GM21786 (cell line): ENCODE measurements at regions not wholly inside any gene's neighbourhood (a gene's known extent, or its start where the extent isn't known, plus 50 kb on each side); places are given as distances from the start of the nearest gene placed in this dataset.

Experiments
- ATAC-seq: cut with Tn5 transposase; IDR thresholded peaks from one replicate; pipeline ENCODE4 v1.9.1; 2021; ENCODE audit not compliant: unreplicated experiment

DNA sequence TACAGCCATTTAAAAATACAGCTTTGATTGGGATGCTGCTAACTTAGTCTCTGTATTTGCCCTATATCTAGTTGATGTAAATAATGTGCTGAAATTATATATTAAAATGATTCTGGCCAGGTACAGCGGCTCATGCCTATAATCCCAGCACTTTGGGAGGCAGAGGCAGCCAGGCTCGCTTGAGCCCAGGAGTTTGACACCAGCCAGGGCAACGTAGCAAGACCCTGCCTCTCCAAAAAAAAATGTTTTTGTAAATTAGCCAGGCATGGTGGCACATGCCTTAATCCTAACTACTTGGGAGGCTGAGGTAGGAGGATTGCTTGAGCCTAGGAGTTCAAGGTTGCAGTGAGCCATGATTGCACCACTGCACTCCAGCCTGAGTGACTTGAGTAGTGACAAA, 143.8 kb upstream of the CELF2 start:
- ATAC-seq, result no peak

DNA sequence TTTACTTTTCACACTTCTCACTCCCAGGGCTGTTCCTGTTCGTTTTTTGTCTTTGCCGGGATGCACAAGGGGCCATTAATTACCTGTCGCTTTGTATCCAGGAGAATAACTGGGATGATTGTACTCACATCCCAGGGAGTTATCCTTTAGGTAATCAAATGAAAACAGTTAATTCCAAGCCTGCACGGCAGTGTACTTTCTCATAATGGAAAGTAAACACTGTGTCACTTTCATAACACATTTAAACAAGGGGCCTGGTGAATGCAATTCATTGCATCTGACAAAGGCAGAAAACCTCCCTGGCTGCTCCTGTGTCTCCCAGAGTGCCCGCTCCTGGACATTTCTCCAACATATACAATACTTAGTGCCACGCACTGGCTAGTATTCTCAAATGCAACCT, 138.7 kb upstream of the CELF2 start:
- no peak for ATAC-seq

DNA sequence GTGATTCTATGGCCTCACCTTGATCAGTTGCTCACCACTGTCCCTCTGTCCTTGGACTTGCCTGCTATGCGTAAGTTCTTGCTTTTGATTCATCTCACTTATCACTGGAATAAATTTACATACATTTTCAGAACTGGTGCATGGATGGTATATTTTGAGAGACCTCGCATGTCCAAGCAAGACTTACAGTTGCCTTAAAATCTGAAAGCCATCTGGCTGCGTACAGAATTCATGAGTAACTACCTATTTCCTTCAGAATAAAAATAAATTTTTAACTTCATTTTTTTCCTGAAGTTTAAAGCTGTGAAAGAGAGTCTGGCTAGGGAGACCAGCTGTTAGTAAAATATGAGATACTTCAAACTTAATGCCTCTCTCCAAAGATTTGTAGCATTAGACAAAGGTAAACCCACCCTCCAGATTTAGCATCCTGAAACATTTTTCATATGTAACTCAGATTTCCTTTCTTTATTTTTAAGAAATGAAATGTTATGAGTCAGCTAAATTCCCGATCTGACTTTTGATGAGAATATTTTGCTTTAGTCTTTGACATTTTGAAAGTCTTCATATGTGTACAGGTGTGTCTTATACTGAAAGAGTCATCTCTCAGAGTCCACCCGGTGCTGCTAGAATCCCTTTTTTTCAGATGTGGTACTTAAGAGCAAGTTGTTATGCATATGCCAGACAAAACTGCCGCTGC, 136.4 kb upstream of the CELF2 start:
- no peak for ATAC-seq

DNA sequence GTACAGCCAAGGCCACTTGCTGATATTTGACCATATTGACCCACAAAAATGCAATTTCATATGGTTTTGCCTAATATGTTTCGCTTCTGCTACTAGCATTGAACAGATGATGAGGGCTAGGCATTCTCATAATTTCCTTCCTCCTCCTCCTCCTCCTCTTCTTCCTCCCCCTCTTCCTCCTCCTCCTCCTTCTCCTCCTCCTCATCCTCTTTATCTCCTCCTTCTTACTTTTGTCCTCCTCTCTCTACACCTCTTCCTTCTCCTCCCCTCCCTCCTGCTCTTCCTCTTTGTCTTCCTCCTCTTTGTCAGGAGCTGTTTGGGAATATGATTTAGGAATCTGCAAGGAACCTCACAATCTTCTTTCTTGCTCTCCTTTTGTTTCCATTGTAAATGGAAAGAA, 133.9 kb upstream of the CELF2 start:
- ATAC-seq, result no peak

DNA sequence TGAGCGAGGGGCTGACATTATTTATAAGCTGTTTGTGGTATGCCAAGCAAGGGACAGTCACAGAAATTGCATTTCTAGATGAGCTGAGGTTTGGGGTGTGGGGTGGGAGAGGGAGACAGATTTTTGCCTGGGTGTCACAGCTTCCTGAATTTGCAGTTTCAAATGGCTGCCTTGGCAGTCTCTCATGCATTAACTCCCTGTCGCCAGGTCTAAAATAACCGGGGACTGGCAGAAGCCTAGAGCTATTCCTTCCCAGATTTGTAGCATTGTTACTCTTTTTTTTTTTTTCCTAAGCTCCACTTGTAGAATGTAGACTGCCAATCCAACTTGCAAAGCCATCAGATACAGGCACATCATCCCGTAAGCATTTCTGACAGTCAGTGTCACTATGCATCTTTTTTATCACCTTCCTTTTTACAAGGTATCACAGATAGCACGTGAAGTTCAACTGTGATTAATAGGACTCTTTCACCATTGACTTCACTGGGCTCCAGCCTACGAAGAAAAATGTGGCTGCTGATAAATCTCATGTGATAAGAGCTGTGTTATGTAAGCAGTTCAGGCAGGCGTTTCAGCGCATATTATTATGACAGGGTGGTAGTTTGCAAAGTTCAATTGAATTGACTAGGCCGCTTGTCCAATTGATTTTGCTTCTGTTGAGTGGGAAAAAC, 130.7 kb upstream of the CELF2 start:
- no peak for ATAC-seq

DNA sequence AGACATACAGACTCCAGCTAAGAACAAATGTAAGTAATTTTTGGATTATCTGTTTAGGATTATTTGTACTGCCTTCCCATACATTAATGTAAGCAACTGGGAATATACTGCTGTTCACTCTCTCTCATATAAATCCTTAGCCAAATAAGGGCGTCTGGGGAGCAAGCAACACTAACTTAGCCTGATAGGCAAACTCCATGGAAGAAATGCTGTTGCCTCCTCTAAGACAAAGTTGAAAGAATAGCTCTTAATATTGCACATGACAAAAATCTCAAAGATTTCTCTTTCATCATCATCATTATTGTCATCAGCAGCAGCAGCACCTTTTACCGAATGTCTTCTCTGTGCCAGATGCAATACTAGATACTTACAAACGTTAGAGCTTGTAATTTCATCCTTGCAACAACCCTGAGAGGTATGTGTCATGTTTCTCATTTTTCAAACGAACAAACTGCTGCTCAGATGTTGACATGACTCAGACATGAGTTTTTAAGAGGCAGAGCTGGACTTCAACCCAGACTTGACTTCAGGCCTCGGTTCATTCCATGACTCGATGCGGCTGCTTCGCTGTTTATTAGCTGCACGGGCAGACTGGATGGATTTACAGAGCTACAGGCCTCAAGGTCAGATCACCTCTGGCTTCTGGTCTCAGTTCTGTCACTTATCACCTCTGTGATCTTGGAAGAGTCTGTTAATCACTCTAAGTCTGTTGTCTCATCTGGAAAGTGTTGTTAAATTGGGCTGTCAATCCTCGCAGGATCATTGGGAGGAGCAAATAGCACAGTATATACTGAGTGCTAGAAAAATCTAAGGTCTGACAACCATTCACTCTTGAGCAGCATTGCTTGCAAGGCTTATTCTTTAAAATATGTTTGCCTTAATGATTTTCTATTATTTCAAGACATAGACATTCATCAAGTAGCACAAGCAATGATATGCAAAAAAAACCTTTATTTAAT, 126.3 kb upstream of the CELF2 start:
- no peak for ATAC-seq

DNA sequence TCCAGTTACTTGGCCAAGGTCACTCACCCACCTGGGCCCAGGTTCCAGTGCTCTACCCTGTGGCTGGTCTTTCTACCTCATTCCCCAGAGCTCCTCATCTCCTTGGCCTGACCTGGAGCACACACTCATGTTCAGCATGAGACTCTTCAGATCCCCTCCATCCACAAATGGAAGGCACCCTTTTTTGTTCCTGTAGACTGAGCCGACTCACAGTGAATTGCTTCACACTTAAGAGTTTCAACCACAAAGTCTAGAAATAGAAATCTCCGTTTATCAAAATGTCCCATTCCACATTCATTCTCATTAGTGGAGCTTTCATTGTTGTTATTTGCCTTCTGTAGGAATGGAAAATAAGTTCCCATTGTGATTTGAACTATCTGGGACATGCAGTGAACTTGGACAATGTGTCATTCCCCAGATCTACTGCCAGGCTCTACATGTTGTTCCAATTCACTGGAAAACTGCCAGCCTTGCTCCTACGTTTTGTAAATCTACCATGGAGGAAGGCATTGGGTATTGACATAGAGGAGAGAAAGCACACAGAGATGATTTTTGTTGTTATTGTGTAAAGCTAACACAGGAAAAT, 125.3 kb upstream of the CELF2 start:
- ATAC-seq, result no peak

DNA sequence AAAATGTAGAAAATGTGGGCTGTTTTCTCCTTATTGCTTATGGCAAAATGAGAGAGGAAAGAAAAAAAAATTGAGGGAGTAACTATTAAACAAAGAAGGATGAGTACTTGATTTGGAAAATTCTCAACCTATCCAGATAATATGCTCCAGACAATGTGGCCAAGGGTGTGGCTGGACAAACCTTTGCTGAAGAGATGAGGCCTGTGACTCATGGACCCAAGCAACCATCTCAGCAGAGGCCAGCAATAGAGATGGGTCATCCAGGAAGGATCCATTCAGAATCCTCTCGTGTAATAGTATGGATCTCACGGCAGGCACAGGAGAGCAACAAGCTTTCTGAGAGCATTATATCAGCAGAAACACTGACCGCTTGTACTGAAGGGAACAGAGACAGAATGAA, 120.3 kb upstream of the CELF2 start:
- ATAC-seq, result no peak

DNA sequence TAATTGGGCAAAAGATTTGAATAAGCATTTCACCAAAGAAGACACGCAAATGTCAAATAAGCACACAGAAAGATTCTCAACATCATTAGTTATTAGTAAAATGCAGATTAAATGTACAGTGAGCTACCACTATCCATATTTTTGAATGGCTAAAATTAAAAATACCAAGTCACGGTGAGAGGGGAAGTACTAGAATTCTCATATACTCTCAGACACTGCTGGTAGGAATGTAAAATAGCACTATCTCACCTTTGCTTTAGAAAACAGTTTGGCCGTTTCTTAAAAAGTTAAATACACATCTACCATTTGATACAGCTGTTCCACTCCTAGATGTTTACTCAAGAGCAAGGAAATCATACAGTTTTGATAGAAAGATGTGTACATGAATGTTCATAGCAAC, 115.8 kb upstream of the CELF2 start:
- no peak for ATAC-seq

DNA sequence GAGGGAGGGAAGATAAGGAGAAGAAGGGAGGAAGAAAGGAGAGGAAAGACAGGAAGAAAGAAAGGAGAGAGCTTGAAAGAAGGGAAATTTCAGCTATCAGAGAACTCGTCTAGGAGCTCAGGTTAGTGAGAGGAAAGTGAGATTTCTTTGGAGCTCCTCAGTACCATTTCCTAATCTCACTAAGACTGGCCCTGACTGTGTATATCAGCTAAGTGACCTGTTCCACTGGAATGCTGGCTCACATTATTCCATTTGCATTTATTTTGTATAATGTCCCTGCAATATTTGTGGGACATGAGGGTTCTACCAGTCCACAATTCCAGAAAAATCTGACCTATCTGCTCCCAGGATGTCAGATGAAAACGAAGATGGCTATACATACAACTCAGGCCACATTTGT, 114.7 kb upstream of the CELF2 start:
- no peak for ATAC-seq

DNA sequence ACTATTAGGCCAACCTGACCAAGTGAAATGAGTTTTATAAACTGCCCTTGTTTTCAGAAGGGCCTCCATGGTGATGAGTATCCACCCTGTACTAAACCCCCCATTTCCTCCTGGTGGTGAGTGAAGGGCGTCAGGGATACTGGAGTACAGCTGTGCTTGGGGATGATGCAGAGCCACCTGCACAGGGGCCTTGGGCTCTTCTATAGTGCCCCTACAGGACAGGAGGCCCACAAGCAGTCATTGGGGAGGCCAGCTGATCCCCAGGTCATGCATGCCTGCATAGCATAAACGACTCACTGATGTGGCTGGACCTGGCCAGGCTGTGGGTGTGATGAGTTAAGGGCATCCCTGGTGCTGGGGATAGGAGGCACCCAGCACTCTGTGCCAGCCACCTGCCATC, 114.1 kb upstream of the CELF2 start:
- ATAC-seq, result no peak

DNA sequence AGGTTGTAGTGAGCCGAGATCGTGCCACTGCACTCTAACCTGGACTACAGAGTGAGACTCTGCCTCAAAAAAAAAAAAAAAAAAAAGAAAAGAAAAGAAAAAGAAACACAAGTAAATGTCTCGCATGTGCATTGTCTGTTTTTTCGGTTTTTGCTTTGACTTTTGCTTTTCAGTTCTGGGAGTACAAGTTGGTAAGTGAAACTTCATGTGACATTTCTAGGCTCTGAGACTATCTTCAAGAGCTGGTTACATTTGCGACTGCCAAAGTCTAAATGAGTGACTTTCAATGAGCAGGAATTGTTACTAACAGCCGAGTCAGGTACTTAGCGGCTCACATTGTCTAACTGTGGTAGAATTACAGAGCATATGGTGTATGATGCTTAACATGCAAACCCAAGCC, 107.0 kb upstream of the CELF2 start:
- ATAC-seq, result no peak

DNA sequence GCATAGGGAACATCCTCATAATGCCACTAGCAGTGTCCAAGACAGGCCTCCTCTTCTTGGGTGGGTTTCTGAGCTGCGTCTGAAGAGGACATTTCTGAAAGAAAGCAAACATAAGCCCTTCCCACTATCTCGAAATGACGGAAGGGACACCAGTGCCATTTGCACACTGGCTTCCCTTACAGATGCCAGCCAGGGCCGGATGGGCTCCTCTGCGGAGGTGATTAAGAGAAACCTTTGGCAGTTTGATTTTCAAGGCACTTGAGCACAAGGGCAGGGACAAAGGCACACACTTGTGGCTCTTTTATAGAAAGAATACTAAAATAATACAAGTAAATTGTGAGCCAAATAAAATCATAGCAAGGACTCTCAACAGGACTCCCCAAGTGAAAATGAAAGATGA, 106.6 kb upstream of the CELF2 start:
- ATAC-seq, result no peak

DNA sequence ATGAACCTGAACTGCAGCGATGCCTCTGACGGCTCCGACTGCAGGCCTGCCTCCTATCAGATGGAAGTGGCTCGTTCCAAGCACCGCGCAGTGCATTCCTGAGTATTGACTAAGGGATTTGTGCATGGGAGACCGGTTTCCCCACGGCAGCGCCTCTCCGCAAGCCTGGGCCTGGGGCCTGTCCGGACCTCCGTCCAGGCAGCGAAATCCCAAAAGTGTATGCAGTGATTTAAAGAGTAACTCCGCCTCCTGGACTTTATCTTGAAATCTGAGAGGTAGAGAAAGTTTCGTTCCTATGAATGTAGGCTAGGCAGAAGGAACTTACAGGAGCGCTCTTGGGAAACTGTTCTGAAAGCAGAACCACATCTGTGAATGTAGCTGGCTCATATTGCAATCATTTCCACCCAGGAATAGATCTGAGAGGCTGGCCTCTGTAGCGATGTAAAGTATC, 106.2 kb upstream of the CELF2 start:
- ATAC-seq, result no peak

DNA sequence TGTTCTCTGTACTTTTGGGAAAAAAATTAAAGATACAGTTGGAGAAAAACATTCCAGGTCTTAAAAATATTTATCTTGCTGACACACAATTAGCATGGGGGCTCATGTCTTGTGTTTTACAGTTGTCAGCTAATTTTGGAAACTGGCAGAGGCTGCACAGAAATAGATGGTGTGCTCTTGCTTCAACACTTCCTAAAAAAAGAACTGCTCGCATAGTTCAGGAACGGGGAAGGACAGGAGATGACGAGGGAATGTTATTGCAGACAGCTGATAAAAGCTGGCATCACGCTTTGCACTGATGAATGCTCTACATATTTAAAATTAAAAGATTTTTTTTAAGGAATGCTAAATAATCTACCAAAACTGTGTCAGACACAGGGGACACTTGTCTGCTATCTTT, 103.5 kb upstream of the CELF2 start:
- no peak for ATAC-seq

DNA sequence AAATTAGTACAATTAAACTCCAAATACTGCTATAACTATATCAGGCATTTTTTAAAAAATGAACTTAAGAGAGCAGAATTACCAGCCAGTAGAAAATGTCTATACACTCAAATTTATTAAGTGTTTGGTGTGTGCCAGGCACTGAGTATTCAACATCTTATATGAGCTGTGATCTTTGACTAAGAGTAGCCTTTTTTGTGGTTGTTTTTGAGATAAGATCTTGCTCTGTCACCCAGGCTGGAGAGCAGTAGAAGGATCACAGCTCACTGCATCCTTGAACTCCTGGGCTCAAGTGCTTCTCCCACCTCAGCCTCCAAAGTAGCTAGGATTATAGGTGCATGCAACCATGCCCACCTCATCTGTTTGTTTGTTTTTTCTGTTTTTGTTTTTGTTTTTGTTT, 102.5 kb upstream of the CELF2 start:
- no peak for ATAC-seq

DNA sequence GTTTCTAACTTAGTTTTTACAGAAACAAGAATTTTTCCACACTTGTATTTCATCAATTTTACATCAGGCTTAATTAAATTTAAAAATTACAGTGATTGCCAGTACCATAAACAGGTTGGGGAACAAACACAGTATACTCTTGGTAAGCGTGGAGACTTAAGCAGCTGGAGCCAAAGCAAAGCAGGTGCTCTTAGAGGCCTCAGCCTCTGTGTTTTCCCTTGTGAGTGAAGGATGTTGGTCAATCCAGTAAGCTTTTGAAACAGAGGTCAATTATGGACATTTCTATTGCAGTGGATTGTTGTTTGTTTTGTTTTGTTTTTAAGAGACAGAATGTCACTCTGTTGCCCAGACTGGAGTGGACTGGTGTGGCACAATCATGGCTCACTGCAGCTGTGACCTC, 100.6 kb upstream of the CELF2 start:
- no peak for ATAC-seq

DNA sequence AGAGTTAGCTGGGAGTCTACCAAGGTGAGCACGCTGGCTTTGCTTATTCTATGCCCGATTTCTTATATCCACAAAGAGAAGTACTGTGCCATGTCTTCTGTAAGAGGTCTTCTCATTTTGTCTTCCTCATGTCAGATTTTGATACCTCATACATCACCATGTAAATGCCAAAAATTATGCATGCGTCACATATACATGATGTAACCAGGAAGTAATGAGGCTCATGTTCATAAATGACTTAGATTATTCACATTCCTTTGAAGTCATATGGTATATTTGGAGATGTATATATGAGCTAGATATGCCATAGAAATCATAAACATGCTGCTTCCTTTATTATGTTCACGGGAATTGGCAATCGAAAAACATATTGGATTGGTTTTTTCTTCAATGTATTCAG, 97.7 kb upstream of the CELF2 start:
- ATAC-seq, result no peak

DNA sequence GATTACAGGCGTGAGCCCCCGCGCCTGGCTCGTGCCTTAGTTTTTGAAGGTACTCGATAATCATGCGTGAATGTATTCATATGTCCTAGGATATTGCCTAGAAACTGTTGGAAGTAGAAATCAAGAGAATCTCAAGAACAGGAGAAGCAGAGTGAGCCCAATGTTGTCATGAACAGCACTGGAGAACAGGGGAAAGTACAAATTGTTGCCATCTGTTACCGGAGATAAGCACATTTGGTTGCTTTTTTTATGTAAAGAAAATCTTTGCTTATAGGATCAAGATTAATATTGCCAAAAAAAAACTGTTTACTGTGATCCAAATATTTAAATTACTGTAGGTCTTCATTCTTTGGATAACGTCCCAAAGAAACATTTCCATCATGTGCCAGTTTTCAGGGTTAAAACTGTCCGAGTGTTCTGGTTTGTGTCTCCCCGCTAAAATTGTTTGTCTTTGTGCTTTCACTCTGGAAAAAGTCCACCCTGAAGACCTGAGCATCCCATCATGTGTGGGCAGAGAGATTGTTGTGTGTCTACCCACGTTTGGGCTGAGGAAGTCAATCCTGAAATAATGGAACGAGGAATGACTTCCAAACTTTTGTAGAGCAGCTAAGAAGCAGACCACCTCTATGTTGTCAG, 95.7 kb upstream of the CELF2 start:
- no peak for ATAC-seq

DNA sequence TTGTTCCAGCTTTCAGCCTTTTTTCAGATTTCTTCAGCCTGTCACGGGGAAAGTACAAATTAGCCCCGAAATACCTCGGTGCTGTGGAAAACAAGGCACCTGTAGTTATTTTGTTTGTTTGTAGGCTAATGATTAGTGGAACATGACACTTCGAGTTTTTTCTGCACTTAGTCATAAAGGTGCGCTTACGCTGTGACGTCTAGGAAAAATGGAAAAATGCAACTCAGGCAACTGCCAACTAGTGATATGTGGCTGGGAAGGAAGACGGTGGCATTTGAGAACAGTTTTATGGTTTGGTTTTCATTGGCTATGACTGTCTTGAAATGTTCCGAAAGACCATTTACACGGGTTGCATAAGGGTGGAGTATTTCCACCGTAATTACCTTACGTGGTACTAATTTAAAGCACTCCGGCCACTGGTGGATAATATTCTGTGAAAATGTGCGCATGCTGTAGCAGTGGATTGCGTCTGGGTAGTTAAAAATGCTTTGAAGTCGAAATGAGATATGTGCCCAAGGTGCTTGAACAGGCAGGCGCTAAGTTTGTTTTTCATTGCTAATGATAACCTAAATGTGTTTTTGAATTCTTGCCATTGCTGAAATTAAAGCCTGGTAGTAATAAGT, 94.5 kb upstream of the CELF2 start:
- ATAC-seq, result no peak

DNA sequence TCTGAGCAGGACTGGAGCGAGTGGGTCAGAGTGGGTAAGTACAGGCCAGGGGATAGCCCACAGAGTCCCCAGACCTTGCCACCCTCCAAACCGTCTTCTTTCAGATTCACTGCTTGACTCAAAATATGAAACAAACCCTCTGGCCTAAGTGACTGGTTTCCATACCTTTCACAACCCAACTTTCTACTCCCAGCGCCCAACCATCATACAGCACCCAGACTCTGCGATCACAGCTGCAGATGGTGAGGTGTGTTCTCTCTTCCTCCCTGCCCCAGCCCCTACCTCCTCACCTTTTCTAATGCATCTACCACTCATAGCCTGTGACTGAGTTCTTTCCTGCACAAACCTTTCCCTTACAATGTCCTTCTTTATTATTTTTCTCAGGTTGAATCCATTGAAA, 92.0 kb upstream of the CELF2 start:
- ATAC-seq, result no peak
